Anterior cingulate cortex (tissue), 58 donors: ENCODE measurements at regions not wholly inside any gene's neighbourhood (a gene's known extent, or its start where the extent isn't known, plus 50 kb on each side); places are given as distances from the start of the nearest gene placed in this dataset.

Experiments
- DNase-seq, 58 donors: peaks; one replicate each; lab custom pipeline; 2025; lab: John Stamatoyannopoulos, UW

GRCh38 chr14:101399737-101400517, 161.4 kb upstream of the DIO3 start:
- DNase-seq = no peak

DNA sequence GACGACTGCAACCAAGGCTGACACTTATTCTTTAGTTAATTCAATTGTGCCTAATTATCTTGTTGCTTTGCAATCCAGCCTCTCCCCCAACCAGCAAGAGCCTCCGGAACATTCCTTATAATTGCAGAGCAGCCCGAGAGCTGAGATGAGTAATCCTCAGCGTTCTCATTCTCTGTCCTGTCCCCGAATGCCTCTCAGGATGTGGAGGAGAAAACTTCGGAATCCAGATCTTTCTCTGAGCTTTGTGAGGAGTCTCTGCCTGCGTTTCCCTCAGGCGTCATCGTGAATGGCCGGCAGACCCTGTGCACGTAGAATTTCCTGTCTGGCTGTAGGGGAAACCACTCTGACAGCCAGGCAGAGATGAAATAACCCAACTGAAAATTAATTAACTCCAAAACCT, 160.5 kb upstream of the DIO3 start:
- no peak for DNase-seq

- no peak for DNase-seq
These were observed 158.2 kb upstream of the DIO3 start for GRCh38 chr14:101402936-101403660.

- no peak for DNase-seq
These were observed 156.7 kb upstream of the DIO3 start for GRCh38 chr14:101404426-101405170.

- no peak for DNase-seq
These were observed 156.0 kb upstream of the DIO3 start for GRCh38 chr14:101405171-101405883.

DNA sequence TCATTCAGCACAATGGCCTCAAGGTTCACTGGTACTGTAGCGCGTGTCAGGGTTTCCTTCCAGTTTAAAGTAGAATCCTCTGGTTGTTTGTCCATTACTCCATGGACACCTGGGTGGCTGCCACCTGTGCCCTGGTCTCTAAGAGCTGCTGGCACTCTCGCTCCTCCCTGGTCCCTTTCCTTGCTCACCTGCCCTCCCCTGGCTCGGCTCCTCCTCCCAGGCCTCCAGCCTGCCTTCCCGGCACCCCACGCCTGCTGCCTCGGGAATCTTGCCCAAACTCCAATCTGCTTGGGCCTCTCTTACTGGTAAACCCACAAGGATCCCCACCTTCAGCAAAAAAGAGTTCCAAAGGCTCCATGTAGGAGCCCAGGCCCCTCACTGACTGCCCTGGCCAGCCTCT, 154.4 kb upstream of the DIO3 start:
- DNase-seq = peak in 3 of 58 donors; percentile 8 to 58 (median 50)

DNA sequence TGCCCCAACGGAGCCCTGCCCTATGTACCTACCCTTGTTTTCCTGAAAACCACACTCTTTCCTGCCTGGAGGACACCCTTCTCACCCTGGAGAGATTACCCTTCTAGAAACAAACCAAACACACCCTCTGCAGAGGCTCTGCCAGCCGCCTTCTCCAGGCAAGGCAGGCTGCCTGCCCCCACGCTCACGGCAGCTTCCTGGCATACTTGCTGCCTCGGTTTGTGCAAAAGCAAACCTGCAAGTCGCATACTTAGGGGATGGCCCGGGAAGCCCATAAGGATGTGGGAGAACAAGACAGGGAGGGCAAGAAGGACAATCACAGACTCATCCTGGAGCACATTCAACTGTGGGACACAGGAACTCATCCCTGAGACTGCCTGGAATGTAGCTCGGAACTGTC, 154.0 kb upstream of the DIO3 start:
- DNase-seq = peak in 12 of 58 donors; percentile 9 to 59 (median 27)

- DNase-seq = peak in 1 of 58 donors; percentile 30
These were observed 153.0 kb upstream of the DIO3 start for GRCh38 chr14:101408077-101408831.

DNA sequence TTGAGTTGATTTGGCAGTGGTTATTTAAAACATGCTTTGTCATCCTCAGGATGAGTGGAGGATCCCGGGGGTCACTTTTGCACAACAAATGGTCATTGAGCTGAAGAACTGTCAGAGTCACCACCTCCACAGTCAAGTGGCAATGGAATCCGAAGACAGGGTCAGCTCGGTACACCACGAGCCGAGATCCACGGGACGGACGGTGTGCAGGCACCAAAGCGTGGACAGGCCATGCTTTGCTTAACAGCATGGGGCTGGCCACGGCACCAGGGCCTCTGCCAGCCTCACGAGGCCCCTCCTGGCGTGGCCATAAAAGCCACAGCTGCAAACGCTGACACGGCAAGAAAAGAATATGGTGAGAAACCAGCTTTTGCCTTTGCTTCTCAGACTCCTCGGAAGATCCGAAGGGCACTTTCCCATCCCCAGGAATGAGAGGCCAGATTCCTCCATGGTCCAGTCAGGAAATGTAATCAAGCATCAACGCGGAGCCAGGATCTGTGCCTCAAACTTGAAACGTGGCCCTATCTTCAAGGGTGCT, 152.2 kb upstream of the DIO3 start:
- no peak for DNase-seq

- no peak for DNase-seq
These were observed 151.2 kb upstream of the DIO3 start for GRCh38 chr14:101410126-101410525.

DNA sequence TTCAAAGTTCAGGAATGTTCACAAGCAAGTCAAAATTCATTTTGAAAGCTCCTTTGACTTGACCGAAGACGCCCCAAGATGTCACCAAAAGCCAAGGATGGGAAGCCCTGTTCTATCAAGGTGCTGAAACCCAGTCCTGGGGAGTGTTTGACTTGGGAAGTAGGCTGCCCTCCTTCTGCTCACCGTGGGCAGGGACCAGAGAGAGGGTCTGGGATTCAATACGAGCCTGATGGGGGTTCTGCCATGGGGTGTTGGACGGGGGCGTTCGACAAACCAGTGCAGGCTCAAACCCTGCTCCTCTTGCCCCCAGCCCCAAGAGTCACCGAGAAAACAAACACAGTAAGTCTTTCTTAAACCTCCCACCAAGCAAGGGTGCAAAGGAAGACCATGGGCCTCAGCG, 150.1 kb upstream of the DIO3 start:
- DNase-seq = no peak

- no peak for DNase-seq
These were observed 149.5 kb upstream of the DIO3 start for GRCh38 chr14:101411779-101412178.

DNA sequence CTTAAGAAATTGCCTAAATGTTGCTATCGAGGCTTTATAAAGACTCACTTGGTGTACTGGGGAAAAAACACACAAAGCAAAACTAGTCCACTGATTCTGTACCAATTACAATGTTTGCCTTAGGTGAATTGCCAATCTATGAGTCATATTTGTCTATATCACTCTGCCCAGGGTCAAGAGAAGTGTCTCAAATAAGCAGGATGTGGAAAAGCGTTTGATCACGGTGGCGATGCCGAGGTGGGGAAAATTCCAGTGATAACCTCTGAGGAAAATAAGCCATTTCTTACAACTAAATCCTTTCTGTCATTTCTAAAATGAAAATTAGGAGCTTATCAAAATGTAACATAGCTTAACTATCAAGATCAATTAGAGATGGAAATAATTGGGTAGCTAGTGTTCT, 148.6 kb upstream of the DIO3 start:
- no peak for DNase-seq

GRCh38 chr14:101417434-101417833, 143.9 kb upstream of the DIO3 start:
- DNase-seq = no peak

- no peak for DNase-seq
These were observed 142.7 kb upstream of the DIO3 start for GRCh38 chr14:101418601-101419000.

- DNase-seq = no peak
These were observed 134.8 kb upstream of the DIO3 start for GRCh38 chr14:101426466-101426865.

DNA sequence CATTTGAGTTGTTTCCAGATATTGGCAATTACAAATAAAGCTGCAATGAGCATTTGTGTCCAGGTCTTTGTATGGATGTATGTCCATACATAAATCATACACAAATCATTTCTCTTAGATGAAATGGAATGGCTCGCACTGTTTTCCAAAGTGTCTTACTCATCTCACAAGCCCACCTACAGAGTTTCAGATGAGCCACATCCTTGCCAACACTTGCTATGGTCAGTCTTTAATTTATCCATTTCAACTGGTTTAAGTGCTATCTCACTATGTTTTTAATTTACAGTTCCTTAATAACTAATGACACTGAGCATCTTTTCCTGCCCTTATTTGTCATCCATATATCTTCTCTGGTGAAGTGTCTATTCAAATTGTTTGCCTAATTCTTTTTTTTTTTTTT, 132.9 kb upstream of the DIO3 start:
- DNase-seq = no peak

DNA sequence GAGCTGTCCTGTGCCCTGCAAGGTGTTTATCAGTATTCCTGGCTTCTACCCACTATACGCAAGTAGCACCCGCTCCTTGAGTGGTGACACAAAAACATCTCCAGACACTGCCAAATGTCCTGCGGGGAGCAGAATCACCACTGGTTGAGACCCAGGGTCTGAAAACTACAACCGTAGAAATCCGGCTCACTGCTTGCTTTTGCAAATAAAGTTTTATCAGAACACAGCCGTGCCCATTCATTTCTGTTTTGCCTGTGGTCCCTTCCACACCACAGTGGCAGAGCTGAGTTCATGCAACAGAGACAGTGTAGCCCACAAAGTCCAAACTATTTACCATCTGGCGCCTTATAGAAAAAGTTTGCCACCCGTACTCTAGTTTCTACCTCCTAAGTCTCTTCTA, 125.7 kb upstream of the DIO3 start:
- no peak for DNase-seq

- DNase-seq = no peak
These were observed 122.3 kb upstream of the DIO3 start for GRCh38 chr14:101439023-101439422.

DNA sequence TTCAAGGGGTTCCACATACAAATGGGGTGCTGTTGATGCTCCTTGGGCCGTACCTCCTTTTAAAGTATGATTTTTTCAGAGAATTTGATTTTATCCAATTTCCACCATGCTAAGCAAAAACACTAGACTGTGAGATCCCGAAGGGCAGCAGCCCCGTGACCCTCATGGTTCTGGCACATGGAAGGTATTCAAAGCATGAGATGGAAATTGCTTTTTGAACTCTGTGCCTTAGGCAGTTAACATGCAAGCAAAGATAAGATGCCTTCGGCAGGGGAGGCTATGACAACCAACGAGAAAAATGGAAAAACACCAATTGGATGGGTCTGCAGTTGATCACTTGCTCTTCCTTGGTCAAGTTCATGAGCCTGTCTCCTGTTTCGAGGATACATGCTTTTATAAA, 120.8 kb upstream of the DIO3 start:
- DNase-seq = no peak
